CD4-positive, alpha-beta T cell treated with Interleukin-21 for 1 hour (primary cell): ENCODE measurements at regions not wholly inside any gene's neighbourhood (a gene's known extent, or its start where the extent isn't known, plus 50 kb on each side); places are given as distances from the start of the nearest gene placed in this dataset.

ENCODE experiments used
- DNase-seq: peaks from one replicate; pipeline ENCODE4 v3.0.0-alpha.2; 2020

DNA sequence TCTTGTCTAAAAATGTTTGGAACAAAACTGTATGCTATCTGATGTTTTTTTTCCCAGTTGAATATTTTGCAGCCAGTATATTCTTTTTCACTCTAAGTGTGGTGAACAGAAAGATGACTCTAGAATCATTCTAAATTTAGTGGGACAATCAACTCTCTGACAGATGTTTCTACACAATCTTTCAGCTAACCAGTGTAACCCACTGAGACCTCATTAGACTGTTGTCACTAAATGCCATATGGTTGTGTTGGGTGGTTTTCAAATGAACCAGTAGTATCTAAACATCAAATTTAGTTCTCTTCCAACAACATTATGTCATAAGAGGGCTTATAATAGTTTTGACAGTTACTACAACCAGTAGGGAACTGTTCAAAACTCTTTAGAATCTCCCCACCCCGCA, 129.6 kb upstream of the PRLR start:
- no peak for DNase-seq

DNA sequence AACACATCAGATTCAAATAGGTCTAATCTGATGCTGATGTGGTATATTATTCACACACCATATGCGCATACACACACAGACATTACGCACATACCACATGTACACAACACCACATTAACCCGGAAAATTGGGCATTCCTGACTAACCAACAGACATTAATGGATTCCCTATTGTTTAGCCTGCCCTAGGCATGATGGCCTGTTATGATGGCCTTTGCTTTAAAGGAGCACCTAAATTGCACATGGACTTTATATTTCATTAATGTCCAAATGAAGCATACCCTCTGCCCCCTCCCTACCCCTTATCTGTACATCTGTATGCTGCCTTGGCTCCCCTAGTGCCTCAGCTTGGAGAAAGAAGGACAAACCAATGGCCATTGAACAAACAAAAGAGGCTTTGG, 127.7 kb upstream of the PRLR start:
- no peak for DNase-seq

DNA sequence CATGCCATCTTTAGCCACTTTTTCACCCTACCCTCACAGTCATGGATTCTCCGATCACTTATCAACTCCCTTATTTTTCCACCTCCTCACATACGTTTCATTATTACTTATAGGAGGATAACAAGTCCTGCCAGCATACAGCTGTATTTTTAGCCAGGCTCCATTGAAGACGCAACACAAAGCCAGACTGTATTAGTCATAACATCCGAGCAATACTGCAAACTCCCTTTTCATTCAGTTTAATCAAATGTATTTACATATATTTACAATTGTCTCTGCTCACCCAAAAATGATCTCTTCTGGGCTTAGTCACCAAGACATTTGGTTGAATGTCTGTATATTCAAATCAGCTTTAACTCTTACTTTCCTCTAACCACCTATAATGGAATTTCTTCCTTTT, 126.4 kb upstream of the PRLR start:
- no peak for DNase-seq

DNA sequence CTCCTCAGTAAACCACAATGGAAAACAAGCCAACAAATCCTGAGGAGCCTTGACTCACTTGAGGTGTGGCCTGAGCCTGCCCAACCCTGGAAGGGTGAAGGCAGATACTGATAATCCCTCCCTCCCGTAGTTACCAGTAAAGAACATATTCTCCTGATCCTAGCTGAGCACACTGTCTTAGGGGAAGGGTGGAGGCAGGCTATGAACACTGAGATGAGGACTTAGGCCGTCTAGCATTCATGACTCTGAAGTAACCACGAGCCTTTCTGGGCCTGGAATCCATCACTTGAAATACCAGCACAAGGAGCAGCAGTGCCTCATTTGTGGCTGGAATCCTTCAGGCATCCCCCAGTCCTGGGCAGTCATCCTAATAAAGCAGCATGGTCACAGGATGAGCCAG, 124.5 kb upstream of the PRLR start:
- no peak for DNase-seq

DNA sequence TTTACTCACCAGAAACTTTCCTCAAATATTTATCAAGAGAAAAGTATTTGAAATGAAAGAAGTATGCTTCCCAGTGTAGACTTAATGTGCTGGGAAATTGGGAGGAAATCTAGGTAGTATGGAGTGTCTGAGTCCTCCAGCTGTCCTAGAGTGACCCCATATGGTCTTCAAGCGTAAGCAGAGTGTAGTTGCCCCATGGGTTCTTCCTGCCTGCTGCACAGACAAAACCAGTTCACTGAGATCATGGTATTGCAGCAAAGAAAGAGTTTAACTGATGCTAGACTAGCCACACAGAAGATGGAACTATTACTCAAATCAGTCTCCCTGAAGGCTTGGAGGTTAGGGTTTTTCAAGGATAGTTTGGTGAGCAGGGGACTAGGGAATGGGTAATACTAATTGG, 114.9 kb upstream of the PRLR start:
- no peak for DNase-seq

DNA sequence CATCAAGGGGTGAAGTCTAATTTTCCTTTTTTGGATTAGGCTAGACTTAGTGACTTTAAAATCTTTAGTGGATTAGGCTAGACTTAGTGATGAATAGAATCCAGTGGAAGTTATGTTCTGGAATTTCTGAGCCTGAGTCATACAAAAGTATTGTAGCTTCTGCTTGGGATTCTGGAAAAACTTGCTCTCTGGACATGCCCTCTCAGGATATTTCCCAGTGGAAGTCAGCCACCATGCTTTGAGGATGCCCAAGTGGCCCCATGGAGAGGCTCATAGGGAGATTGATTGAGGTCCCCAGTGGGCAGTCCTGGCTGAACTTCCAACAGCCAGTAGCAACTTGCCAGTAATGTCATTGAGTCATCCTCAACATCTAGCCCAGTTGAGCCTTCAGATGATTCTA, 112.4 kb upstream of the PRLR start:
- no peak for DNase-seq

DNA sequence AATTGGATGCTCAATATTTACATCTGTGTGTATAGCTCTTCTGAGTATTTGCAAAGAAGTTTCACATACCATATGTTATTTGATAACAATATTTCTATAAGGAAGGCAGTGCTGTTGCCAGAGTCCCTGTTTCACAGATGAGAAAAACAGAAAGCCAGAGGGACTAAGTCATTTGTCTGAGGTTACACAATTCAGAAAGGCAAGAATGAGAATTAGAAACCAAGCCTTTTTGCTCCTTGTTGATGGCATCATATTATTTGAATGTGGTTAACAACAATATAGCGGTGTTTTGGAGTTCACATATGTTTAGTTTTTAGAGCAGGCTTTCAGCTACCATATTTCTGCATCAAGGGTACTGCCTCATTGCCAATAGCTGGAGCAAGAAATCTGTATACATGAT, 110.9 kb upstream of the PRLR start:
- DNase-seq: no peak

DNA sequence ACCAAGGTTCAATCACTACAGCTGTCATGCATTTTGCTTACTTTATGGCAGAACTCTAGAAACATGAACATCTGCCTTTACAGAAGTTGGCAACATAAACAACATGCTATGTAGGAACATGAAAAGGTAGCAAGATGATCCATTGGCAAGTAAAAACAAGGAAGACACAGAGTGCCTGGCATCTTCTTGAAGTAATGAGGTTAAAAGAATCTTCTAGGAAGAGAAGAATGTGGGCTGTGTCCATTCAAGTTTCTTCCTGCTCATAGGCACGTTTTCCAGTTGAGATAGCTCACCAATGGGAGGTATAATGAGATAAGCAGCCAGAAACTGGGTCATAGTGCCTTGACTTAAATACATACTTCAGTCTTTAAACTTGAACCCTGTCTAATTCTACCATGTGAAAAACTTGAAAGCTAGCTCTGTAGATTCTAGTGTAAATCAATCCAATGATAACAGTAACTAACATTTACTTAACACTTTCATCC, 109.4 kb upstream of the PRLR start:
- no peak for DNase-seq

DNA sequence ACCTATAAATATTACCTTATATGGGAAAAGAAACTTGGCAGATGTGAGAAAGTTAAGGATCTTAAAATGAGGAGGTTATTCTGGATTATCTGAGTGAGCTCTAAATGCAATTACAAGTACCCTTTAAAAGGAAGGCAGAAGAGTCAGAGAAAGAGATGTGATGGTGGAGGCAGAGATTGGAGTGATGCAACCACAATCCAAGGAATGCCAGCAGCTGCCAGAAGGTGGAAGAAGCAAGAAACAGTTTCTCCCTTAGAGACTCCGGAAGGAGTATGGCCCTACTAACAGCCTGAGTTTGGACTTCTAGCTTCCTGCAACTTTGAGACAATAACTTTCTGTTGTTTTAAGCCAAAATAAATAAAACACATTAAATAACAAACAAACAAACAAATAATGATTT, 108.7 kb upstream of the PRLR start:
- DNase-seq: no peak

DNA sequence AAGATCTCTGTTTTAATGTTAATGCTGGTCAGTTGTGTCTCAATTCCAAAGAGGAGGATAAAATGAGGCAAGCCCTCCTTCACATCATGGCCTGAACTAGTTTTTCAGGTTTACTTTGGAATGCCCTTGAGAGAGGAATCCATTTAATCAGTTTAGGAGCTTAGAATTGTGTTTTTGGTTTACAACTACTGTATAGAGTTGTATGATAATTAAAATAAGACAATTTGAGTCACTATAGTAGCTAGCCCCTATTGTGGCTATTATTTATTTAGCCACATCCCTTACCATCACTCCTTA, 107.8 kb upstream of the PRLR start:
- DNase-seq: no peak

DNA sequence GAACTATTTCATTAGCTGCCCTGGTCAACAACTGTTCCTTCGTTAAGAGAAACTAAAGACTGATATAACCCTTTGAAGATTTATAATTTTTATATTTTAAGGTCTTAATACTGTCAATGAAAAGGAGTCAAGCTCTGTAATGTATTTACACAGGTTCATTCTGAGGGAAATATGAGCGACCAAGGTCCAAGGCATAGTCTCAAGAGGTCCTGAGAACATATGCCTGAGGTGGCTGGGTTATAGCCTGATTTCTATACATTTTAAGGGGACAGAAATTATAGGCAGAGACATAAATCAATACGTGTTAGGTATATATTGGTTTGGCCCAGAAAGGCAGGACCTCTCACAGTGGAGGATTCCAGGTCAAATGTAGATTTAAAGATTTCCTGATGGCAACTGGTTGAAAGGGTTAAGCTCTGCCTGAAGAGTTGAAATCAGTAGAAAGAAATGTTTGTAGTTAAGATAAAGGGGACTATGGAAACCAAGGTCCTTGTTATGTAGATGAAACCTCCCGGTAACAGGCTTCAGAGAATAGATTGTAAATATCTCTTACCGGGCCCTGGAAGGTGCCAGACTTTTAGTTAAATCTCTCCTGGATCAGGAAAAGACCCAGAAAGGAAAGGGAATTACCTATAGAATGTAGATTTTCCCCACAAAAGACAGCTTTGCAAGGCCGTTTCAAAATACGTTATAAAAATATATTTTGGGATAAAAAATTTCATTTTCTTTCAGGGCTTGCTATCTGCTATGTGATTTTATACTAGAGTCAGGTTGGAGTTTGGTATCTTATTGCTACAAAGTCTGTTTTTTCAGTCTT, 107.3 kb upstream of the PRLR start:
- DNase-seq: no peak

DNA sequence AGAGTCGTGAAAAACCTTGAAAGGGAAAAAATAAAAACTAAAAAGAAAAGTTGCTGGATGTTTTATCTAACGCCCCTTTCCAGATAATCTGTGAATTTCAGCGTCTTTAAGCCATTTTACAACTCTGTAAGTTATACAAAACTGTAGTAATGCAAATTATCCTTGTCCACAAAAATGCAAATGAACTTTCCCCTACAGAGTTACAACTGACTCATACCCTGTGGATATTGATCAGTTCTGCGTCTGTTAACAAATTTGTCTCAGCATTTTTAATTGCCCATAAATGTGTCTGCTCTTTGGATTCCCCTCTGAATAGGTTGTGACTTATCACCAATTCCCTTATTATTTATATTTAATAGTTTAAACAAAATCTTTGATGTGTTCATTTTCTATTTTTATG, 105.9 kb upstream of the PRLR start:
- no peak for DNase-seq

DNA sequence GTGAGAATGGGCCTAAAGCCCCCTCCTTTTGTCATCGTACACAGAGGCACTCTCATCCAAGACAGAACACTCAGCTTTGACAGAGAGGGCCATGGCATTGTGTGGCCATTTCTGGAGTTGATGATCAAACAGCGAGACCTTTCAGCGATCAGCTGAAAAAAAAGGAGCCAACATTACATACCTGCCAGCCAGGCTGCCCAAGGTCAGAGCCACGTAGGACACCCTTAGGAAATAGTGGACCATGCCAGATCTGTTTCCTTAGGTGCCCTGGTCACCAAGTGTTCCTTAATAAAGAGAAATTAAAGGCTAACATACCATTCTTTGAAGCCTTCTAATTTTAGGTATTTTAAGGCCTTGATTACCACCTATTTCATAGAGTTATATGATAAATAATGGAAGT, 105.5 kb upstream of the PRLR start:
- no peak for DNase-seq

DNA sequence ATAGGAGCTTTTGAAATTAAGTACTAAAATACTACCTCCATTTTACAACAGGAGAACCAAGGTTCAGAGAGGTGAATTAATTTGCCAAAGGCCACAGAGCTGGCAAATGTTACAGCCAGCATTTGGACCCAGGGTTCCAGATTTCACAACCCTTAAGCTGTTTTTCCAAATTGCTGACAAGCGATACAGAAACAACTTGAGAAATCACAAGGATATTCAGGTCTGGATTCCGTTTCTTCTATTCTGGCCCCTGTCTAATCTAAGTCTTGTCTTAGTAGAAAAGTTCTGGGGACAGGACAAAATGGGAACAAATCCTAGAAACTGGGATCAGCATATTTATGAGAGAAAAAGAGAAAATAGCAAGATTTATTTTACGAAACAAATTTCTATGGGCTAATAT, 103.1 kb upstream of the PRLR start:
- no peak for DNase-seq

DNA sequence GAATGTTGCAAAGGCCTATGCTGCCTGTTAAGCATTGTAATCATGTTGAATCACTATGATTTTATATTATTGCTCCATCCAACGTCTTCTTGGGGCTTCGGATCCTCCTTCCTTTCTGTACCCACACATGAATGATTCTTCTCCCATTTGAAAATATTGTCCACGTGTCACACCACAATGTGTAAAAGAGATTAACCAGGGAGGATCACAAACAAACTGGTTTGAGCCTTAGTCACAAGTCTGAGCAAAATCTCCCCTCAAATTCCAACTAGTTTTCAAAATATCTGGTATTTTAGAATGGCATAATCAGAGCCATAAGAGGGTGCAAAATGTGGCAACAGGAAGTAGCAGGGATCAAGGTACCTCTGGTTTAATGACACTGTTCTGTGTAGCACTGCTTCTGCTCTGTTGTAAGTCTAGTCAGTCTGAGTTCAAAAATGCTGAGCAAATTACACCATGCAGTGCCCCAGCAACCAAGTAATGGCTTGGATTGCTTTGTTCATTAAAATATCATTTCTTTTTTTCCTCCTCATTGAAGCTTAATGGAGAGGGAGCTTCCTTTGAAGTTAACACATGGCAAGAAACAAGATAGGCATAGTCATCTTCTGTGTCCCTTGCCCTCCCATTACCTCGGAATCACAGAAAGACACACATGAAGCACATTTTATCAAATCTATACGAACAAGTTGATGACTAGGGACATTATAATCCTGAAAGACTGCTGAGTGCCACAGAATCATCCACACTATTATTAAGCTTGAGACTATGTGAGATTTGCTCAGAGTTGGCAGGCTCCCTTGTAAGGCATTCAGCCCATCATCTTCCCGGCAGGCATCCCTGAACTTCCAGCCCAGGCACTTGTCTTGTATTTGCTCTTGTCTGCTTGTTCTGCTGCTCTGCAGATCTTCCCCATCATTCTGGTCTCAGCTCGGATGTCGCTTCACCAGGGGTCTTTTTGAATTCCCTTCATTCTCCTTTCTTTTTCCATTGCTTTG, 102.0 kb upstream of the PRLR start:
- no peak for DNase-seq

DNA sequence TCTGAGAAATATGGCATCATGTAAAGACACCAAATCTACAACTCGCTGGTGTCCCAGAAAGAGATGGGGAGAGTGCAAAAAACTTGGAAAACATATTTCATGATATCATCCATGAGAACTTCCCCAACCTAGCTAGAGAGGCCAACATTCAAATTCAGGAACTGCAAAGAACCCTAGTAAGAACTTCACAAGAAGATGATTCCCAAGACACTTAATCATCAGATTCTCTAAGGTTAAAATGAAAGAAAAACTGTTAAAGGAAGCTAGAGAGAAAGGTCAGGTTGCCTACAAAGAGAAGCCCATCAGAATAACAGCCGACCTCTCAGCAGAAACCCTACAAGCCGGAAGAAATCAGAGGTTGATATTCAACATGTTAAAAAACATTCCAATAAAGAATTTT, 95.5 kb upstream of the PRLR start:
- no peak for DNase-seq

DNA sequence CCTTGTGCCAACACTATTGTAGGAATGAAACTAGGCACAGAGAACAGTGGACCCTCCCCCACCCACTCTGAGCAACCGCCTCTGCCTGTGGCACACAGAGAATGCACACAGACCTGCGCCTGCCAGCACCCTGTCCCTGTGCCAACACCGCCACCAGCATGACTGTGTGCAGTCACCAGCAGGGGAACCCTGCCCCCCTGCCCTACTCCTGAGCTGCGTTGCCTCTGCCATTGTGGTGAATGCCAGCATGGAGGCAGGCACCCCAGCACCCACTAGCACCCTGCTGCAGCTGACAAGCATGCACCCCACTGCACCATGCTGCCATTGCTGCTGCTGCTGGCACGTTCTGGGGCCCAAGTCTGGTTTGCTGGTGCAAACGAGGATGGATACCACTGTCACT, 94.4 kb upstream of the PRLR start:
- DNase-seq: no peak

DNA sequence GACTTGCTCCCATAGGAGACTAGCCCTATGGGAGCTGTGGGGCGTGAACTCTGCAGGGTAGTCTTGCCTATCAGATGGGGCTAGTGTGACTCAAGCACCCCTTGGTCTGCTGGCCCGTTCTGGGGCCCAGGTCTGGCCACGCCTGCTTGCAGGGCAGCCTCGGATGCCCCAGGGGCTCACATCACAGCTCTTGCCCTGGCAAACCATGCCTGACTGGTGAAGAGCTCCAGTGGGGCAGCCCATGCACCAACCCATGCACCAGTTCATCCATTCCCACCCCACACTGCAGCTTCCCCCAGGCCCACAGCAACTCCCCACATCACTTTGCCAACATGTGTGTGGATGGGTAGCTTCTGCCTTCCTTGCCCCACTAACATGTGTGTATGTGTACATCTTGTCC, 93.9 kb upstream of the PRLR start:
- DNase-seq: no peak

DNA sequence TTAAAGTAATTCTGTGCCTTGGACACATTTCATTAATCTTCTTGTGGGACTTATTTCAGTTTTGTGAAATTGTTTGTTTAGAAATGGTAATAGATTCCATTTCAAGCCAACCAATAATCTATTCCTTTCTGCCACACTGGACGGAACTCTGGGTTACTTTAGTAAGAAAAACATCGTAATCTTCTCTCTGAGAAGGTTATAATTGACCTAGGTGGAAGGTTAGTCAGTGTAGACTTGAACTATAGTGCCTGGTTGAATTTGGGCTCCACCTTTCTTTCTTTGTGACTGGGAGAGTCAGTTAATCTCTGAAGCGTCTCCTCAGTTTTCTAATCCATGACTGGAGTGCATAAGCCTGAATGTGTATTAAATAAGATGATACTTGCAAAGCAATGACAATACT, 89.7 kb upstream of the PRLR start:
- DNase-seq: no peak

DNA sequence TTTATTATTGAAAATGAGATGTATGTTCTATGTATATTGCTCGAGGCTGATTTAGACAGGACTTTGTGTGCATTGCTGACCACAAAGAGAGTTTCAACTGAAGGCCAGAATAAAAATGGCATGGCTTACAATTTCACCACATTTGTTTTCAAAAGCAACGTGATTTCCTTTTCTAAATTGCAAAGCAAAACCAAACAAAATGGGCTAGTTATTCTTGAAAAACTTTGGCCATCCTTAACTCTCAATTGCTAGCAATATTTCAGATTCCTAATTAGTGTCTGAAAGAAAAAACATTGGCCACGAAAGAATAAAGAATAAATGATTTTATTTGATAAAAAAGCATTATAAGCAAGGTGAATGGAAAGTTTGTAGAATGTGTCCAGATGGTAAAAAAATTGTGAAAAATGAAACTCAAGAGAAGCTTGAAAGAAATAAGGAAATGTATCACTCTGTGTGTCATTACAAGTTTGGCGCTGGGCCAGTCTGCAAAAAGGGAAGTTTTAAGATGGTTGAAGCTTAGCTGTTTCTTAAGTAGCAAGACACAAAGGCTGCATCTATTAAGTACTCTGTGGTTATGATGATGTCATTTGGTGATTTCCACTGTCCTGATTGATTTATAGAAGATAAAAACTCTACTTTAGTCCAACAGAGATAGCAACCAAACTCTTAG, 89.2 kb upstream of the PRLR start:
- peak; percentile 22 for DNase-seq

DNA sequence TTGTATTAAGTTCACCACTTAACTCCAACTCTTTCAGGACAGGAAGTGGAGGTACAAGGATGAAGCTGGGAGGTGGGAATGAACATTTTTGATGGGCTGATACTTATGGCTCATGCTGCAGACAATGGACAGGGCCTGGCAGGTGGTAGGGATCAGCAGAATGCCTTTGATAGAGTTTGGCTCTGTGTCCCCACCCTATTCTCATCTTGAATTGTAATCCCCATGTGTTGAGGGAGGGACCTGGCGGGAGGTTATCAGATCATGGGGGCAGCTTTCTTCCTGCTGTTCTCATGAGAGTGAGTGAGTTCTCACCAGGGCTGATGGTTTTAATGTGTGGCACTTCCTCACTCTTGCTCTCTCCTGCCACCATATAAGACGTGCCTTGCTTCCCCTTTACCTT, 87.3 kb upstream of the PRLR start:
- no peak for DNase-seq

DNA sequence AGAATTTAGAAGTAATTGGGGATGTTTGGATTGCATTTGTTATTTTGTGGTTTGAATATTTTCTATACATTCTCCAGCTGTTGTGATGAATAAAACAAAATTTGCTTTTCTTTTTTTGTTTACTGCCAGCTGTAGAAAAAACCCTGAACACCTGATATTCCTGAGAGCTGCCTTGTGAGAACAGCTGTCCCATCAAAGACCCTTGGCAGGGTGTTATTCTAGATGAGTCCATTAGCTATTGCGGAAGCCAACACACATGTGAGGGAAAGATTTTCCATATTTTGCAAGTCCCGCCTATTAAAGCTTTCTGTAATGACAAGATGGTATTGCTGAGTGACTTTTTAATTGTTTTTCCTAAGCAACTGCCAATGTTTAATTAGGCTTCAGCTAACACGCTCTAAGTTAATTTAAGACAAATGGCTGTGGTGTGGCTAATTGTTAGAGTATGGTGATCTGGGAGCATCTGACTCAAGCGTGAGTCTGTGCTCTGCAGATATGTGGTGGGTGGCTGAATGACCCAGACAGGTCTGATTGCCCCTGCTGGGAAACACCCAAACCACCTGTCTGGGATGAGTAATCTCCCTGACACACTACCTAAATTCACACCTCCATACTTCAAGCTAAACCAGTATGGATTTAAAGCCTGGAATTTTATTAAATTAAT, 86.5 kb upstream of the PRLR start:
- no peak for DNase-seq

DNA sequence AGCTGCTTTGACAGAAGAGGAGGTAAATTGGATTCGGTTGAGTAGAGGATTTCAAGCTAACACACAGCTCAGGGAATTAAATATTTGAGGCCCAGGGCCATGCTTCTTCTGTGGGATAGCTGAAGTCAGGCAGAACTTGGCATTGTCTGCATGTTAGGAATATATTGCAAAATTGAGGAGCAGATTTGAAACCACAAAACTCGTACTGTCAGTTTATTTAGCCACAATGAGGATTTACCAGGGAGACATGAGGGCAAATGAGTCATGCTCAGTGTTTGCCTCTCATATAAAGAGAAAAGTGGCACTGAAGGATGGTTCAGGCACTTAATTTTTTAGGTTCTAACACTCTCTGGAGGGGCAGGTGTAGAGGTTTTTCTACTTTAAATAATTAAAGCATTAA, 83.0 kb upstream of the PRLR start:
- no peak for DNase-seq
